ENCODE measurements at regions not wholly inside any gene's neighbourhood (a gene's known extent, or its start where the extent isn't known, plus 50 kb on each side); places are given as distances from the start of the nearest gene placed in this dataset.

- TF ChIP-seq PKNOX1 (IDR thresholded peaks at IDR 0.05) (no peak), ZNF384 (IDR thresholded peaks at IDR 0.05) (no peak), SUZ12 (IDR thresholded peaks at IDR 0.05) (no peak), FOXM1 (IDR thresholded peaks at IDR 0.05; ENCODE audit: borderline replicate concordance) (no peak), SP1 (IDR thresholded peaks at IDR 0.05) (no peak), ELF4 (IDR thresholded peaks at IDR 0.05) (no peak), FOXA1 (IDR thresholded peaks at IDR 0.05) (no peak)
Measured at GRCh38 chr14:22086131-22086530, 412.5 kb upstream of the OR4E1 start.

Data from HEK293T (cell line).